Ishikawa (cell line): ENCODE measurements at regions not wholly inside any gene's neighbourhood (a gene's known extent, or its start where the extent isn't known, plus 50 kb on each side); places are given as distances from the start of the nearest gene placed in this dataset.

Experiments
- CEBPB ChIP-seq: IDR thresholded peaks from 2 replicates; pipeline ENCODE4 v1.6.1; 2012
- CREB1 ChIP-seq: IDR thresholded peaks from 2 replicates; pipeline ENCODE4 v1.6.1; 2012; ENCODE audit warnings: low read depth
- EGR1 ChIP-seq: IDR thresholded peaks from 2 replicates; pipeline ENCODE4 v1.6.1; 2012
- EP300 ChIP-seq: IDR thresholded peaks from 2 replicates; pipeline ENCODE4 v1.6.1; 2012; ENCODE audit warnings: borderline replicate concordance
- FOXM1 ChIP-seq: IDR thresholded peaks from 2 replicates; pipeline ENCODE4 v1.6.1; 2012; ENCODE audit warnings: low read depth, borderline replicate concordance
- NFIC ChIP-seq: IDR thresholded peaks from 2 replicates; pipeline ENCODE4 v1.6.1; 2012
- RAD21 ChIP-seq: IDR thresholded peaks from 2 replicates; pipeline ENCODE4 v1.6.1; 2012; ENCODE audit warnings: low read depth
- REST ChIP-seq: IDR thresholded peaks from 2 replicates; pipeline ENCODE4 v1.6.1; 2012; ENCODE audit warnings: low read depth, mild to moderate bottlenecking
- TAF1 ChIP-seq: IDR thresholded peaks from 2 replicates; pipeline ENCODE4 v1.6.1; 2012; ENCODE audit warnings: low read depth, mild to moderate bottlenecking
- TCF12 ChIP-seq: IDR thresholded peaks from 2 replicates; pipeline ENCODE4 v1.6.1; 2012; ENCODE audit warnings: low read depth
- TEAD4 ChIP-seq: IDR thresholded peaks from 2 replicates; pipeline ENCODE4 v1.6.1; 2012
- USF1 ChIP-seq: IDR thresholded peaks from 2 replicates; pipeline ENCODE4 v1.6.1; 2012
- YY1 ChIP-seq: IDR thresholded peaks from 2 replicates; pipeline ENCODE4 v1.6.1; 2012; ENCODE audit warnings: low read depth
- ZBTB7A ChIP-seq: IDR thresholded peaks from 2 replicates; pipeline ENCODE4 v1.6.1; 2012; ENCODE audit warnings: low read depth
- TF ChIP-seq, protein P1 (sequence below): IDR thresholded peaks from 2 replicates; pipeline ENCODE4 v1.6.1; 2012

GRCh38 chr6:139699911-139700310, 325.5 kb upstream of the CITED2 start:
- TF ChIP-seq TAF1 (no peak), USF1 (no peak), EP300 (no peak), EGR1 (no peak), REST (no peak), ZBTB7A (no peak), FOXM1 (no peak), CREB1 (no peak)

DNA sequence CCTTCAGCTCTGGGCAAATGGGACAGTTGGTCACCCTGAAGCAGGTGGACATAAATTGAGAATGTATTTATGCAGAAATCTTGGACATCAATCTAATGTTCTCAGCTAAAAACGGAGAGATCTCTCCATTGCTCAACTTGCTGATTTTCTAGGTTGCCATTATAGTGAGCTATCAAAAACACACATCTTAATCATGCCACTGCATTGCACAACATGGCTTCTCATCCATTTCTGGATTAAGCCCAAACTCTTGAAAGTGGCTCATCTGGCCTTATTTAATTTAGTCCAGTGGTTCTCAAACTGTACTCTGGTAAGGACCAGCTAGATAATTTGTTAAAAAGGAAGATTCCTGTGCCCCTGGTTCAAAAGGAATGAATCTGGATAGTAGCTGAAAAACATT, 324.9 kb upstream of the CITED2 start:
- TF ChIP-seq EGR1, result no peak
- no peak for TF ChIP-seq YY1
- TF ChIP-seq FOXM1, result no peak
- TF ChIP-seq USF1, result no peak
- no peak for TF ChIP-seq ZBTB7A

DNA sequence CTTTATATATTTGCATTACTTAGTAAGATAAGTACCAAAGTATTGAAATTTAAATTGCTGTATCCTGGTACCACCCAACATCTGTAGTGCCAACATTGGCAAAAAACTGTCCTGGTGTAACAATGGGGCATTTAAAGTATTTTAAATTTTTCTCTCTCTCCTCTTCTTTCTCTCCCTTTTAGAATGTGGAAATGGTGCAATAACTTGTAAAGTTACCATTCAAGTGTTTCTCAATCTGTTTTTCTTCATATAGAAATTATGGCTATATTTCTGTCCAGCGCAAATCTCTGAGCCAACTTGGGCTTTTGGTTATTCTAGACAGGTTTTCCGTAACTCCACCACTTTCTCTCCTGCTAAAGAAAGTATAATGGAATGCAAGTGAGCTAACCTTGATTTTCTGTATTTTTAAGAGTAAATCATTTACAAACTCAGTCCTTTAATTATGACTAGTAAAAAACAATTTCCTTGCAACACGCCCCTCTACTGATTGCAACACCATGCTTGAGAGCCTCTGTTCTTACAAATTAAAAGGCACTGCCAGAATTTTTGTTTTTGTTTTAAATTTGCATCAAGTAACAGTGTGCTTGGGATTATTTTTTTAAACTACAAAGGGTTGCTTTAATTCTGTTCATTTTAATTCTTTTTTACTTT, 324.2 kb upstream of the CITED2 start:
- TF ChIP-seq ZBTB7A (no peak), TAF1 (no peak), USF1 (no peak), EGR1 (no peak), NFIC (no peak)

- TF ChIP-seq USF1, result no peak
- no peak for TF ChIP-seq EGR1
- no peak for TF ChIP-seq TEAD4
- no peak for TF ChIP-seq EP300
- no peak for TF ChIP-seq CEBPB
- TF ChIP-seq TCF12, result no peak
- no peak for TF ChIP-seq TAF1
Measured at GRCh38 chr6:139695361-139695760, 320.9 kb upstream of the CITED2 start.

DNA sequence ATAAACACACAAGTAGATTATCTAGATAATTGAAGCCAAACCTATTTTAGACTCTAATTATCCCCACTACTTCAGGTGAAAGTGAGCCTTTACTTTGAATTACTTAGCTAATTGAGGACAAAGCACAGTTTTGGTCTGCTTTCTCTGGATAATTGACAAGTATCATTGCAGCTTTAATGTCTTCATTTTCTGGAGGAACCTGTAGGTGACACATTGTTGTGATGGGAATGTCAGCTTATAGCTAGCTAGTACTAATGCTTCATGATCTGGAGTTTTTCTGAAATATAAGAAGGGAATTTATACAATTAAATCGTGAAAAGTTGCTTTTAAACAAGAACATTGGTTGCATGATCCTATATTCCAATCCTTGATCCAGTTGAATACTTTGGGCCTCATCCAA, 319.3 kb upstream of the CITED2 start:
- TF ChIP-seq CEBPB (no peak), REST (no peak), NFIC (no peak), ZBTB7A (no peak), TCF12 (no peak), USF1 (no peak), TAF1 (no peak), RAD21 (no peak), EP300 (no peak), EGR1 (no peak), FOXM1 (no peak)
- TF ChIP-seq, protein P1, sequence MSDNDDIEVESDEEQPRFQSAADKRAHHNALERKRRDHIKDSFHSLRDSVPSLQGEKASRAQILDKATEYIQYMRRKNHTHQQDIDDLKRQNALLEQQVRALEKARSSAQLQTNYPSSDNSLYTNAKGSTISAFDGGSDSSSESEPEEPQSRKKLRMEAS, result no peak

DNA sequence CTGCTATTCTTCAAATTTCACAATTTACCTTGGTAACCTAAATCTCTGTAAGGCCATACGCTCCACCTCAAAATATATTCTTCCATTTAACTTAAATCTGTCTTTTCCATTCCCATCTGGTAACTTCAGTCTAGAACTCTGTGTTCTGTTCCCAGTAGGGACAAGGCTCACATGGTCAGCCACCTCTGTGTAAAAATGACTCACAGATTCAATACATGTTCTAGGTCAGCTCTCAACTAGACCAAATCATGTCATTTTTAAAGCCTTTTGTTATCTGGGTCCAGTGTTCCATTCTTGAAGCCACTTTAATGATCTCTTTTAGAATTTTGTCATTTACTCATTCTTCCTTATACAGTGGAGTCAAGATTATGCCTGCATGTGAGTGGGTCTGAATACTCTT, 315.6 kb upstream of the CITED2 start:
- TF ChIP-seq ZBTB7A (no peak), FOXM1 (no peak), TEAD4 (no peak), EP300 (no peak), USF1 (no peak), CEBPB (no peak), EGR1 (no peak), TCF12 (no peak), TAF1 (no peak), REST (no peak), YY1 (no peak), NFIC (no peak), RAD21 (no peak), CREB1 (no peak)
- TF ChIP-seq, protein P1, result no peak
